MM.1S (cell line): ENCODE measurements at regions not wholly inside any gene's neighbourhood (a gene's known extent, or its start where the extent isn't known, plus 50 kb on each side); places are given as distances from the start of the nearest gene placed in this dataset.
"Not testable (repeated sequence)": the region's sequence is repeated elsewhere in the genome, so short reads cannot be mapped to it uniquely, and the experiment has no call there.

Source experiments
- DNase-seq: peaks from one replicate; pipeline ENCODE4 v3.0.0-alpha.2; 2015
- H2AFZ ChIP-seq: fragments of 300-600 bp; sonication (generic); 2 replicates; pipeline ENCODE4 v1.6.0; 2016; ENCODE audit warnings: antibody characterized with exemption, low read length
- H3F3A ChIP-seq: fragments of 300-600 bp; sonication (generic); 2 replicates; pipeline ENCODE4 v1.6.1; 2016; ENCODE audit warnings: mild to moderate bottlenecking, antibody characterized with exemption, low read length, moderate library complexity, mixed read lengths; ENCODE audit not compliant: insufficient read depth
- H3K27ac ChIP-seq: fragments of 300-600 bp; sonication (generic); 2 replicates; pipeline ENCODE4 v1.5.1; 2016; ENCODE audit warnings: mild to moderate bottlenecking, low read length
- H3K27me3 ChIP-seq: fragments of 300-600 bp; sonication (generic); replicated peaks from 2 replicates; pipeline ENCODE4 v1.6.0; 2016; ENCODE audit warnings: low read length; ENCODE audit not compliant: insufficient read depth
- H3K36me3 ChIP-seq: fragments of 300-600 bp; sonication (generic); replicated peaks from 2 replicates; pipeline ENCODE4 v1.6.1; 2016; ENCODE audit warnings: mild to moderate bottlenecking, low read length, mixed read lengths; ENCODE audit not compliant: insufficient read depth
- H3K4me1 ChIP-seq: fragments of 300-600 bp; sonication (generic); 2 replicates; pipeline ENCODE4 v1.6.1; 2016; ENCODE audit warnings: low read length, mixed read lengths
- H3K4me2 ChIP-seq: fragments of 300-600 bp; sonication (generic); 2 replicates; pipeline ENCODE4 v1.6.0; 2016; ENCODE audit warnings: low read depth, low read length
- H3K4me3 ChIP-seq: fragments of 300-600 bp; sonication (generic); 2 replicates; pipeline ENCODE4 v1.5.1; 2016; ENCODE audit warnings: low read length, mixed read lengths
- H3K79me2 ChIP-seq: fragments of 300-600 bp; sonication (generic); 2 replicates; pipeline ENCODE4 v1.6.1; 2016; ENCODE audit warnings: mixed run types, low read length, mixed read lengths
- H3K9ac ChIP-seq: fragments of 300-600 bp; sonication (generic); 2 replicates; pipeline ENCODE4 v1.6.1; 2016; ENCODE audit warnings: low read length, mixed read lengths
- H3K9me2 ChIP-seq: fragments of 300-600 bp; sonication (generic); replicated peaks from 2 replicates; pipeline ENCODE4 v1.6.1; 2016; ENCODE audit warnings: mild to moderate bottlenecking, low read length, mixed read lengths; ENCODE audit not compliant: insufficient read depth
- H3K9me3 ChIP-seq: fragments of 300-600 bp; sonication (generic); replicated peaks from 2 replicates; pipeline ENCODE4 v1.6.1; 2016; ENCODE audit warnings: mild to moderate bottlenecking, low read length, mixed read lengths; ENCODE audit not compliant: insufficient read depth
- H4K20me1 ChIP-seq: fragments of 300-600 bp; sonication (generic); 2 replicates; pipeline ENCODE4 v1.6.1; 2016; ENCODE audit warnings: mild to moderate bottlenecking, low read length, moderate library complexity, mixed read lengths; ENCODE audit not compliant: insufficient read depth
- CTCF ChIP-seq: fragments of 300-600 bp; sonication (generic); IDR thresholded peaks from 2 replicates; pipeline ENCODE4 v1.5.1; 2016; ENCODE audit warnings: antibody characterized with exemption, low read length, mixed read lengths
- EZH2 ChIP-seq: fragments of 300-600 bp; sonication (generic); optimal IDR thresholded peaks from 2 replicates; pipeline ENCODE3; 2017; ENCODE audit warnings: low read depth, mild to moderate bottlenecking, antibody characterized with exemption, low read length, mixed read lengths
- EZH2phosphoT487 ChIP-seq: fragments of 300-600 bp; sonication (generic); IDR thresholded peaks from 2 replicates; pipeline ENCODE4 v1.6.1; 2018; ENCODE audit warnings: antibody characterized with exemption, low read length

- H3K27ac ChIP-seq, result no peak overlapping the region
- no peaks in the 10 kb centered on the region for H3K9me2 ChIP-seq
- H3K79me2 ChIP-seq, result no peaks in the 10 kb centered on the region
- H4K20me1 ChIP-seq, result no peaks in the 10 kb centered on the region
- H3F3A ChIP-seq, result no peaks in the 10 kb centered on the region
- no peak for TF ChIP-seq EZH2phosphoT487
- no peak for TF ChIP-seq CTCF
- no peak for TF ChIP-seq EZH2
- H3K36me3 ChIP-seq, result no peaks in the 10 kb centered on the region
- no peak overlapping the region for H3K4me2 ChIP-seq
- no peaks in the 10 kb centered on the region for H3K27me3 ChIP-seq
- no peak overlapping the region for H3K4me3 ChIP-seq
- no peak overlapping the region for H2AFZ ChIP-seq
- no peak for DNase-seq
- no peaks in the 10 kb centered on the region for H3K4me1 ChIP-seq
- H3K9me3 ChIP-seq, result no peaks in the 10 kb centered on the region
- H3K9ac ChIP-seq, result no peak overlapping the region
Observed at GRCh38 chr16:65249768-65250167, 127.9 kb upstream of the CDH11 start.

- Histone ChIP-seq H2AFZ (no peak overlapping the region), H3F3A (no peaks in the 10 kb centered on the region), H3K9me2 (no peaks in the 10 kb centered on the region), H3K4me3 (no peak overlapping the region), H3K27ac (no peak overlapping the region), H3K9ac (no peak overlapping the region), H3K4me2 (no peak overlapping the region), H4K20me1 (no peaks in the 10 kb centered on the region), H3K27me3 (no peaks in the 10 kb centered on the region), H3K4me1 (no peaks in the 10 kb centered on the region), H3K79me2 (no peaks in the 10 kb centered on the region), H3K36me3 (no peaks in the 10 kb centered on the region), H3K9me3 (no peaks in the 10 kb centered on the region)
- no peak for TF ChIP-seq EZH2phosphoT487
- no peak for TF ChIP-seq CTCF
- no peak for TF ChIP-seq EZH2
- no peak for DNase-seq
Observed at GRCh38 chr16:65244787-65245186, 122.9 kb upstream of the CDH11 start.

GRCh38 chr16:65235339-65236177, 113.7 kb upstream of the CDH11 start:
- Histone ChIP-seq H4K20me1 (no peaks in the 10 kb centered on the region), H3K9ac (no peak overlapping the region), H3K27me3 (no peaks in the 10 kb centered on the region), H3K36me3 (no peaks in the 10 kb centered on the region), H3K9me3 (no peaks in the 10 kb centered on the region), H3K79me2 (no peaks in the 10 kb centered on the region), H3K4me3 (no peak overlapping the region), H3K4me1 (no peaks in the 10 kb centered on the region), H2AFZ (no peak overlapping the region), H3K27ac (no peak overlapping the region), H3F3A (no peaks in the 10 kb centered on the region), H3K4me2 (no peak overlapping the region), H3K9me2 (no peaks in the 10 kb centered on the region)
- TF ChIP-seq EZH2phosphoT487 (no peak), CTCF (no peak), EZH2 (no peak)
- DNase-seq, result no peak

GRCh38 chr16:65234721-65235320, 113.0 kb upstream of the CDH11 start:
- H3K4me1 ChIP-seq, H2AFZ ChIP-seq, H4K20me1 ChIP-seq, H3F3A ChIP-seq, H3K9me2 ChIP-seq, H3K27me3 ChIP-seq, H3K4me2 ChIP-seq, H3K27ac ChIP-seq, H3K36me3 ChIP-seq, H3K9ac ChIP-seq, DNase-seq, H3K9me3 ChIP-seq, H3K4me3 ChIP-seq, H3K79me2 ChIP-seq: not testable (repeated sequence)
